Neural progenitor cell (in vitro differentiated cells): ENCODE measurements at regions not wholly inside any gene's neighbourhood (a gene's known extent, or its start where the extent isn't known, plus 50 kb on each side); places are given as distances from the start of the nearest gene placed in this dataset.

ENCODE experiments used
- DNase-seq: peaks from one replicate; pipeline ENCODE4 v3.0.0-alpha.2; 2016; ENCODE audit warnings: low spot score
- H2AFZ ChIP-seq: fragments of 200-600 bp; sonication (generic); replicated peaks from 2 replicates; pipeline ENCODE4 v1.6.1; 2016; ENCODE audit warnings: antibody characterized with exemption
- H3F3A ChIP-seq: fragments of 200-600 bp; sonication (generic); 2 replicates; pipeline ENCODE4 v1.6.1; 2016; ENCODE audit warnings: antibody characterized with exemption, low read depth
- H3K27ac ChIP-seq: fragments of 200-600 bp; sonication (generic); 2 replicates; pipeline ENCODE4 v1.5.1; 2016; ENCODE audit warnings: mild to moderate bottlenecking
- H3K27me3 ChIP-seq: fragments of 200-600 bp; sonication (generic); 2 replicates; pipeline ENCODE4 v1.6.1; 2016; ENCODE audit warnings: mild to moderate bottlenecking, moderate library complexity
- H3K36me3 ChIP-seq: fragments of 200-600 bp; sonication (generic); 2 replicates; pipeline ENCODE4 v1.5.1; 2016
- H3K4me1 ChIP-seq: fragments of 200-600 bp; sonication (generic); 2 replicates; pipeline ENCODE4 v1.6.1; 2016; ENCODE audit warnings: mixed run types
- H3K4me2 ChIP-seq: fragments of 200-600 bp; sonication (generic); 2 replicates; pipeline ENCODE4 v1.6.1; 2016
- H3K4me3 ChIP-seq: fragments of 200-600 bp; sonication (generic); 2 replicates; pipeline ENCODE4 v1.5.1; 2016
- H3K79me2 ChIP-seq: fragments of 200-600 bp; sonication (generic); 2 replicates; pipeline ENCODE4 v1.6.1; 2016; ENCODE audit warnings: low read depth
- H3K9ac ChIP-seq: fragments of 200-600 bp; sonication (generic); 2 replicates; pipeline ENCODE4 v1.6.1; 2016
- H3K9me3 ChIP-seq: fragments of 200-600 bp; sonication (generic); 2 replicates; pipeline ENCODE4 v1.5.1; 2016; ENCODE audit warnings: low read depth
- H4K20me1 ChIP-seq: fragments of 200-600 bp; sonication (generic); 2 replicates; pipeline ENCODE4 v1.6.1; 2016; ENCODE audit warnings: low read depth
- H3K27ac Mint-ChIP-seq: 3 replicates; pipeline ENCODE4 v1.8.0; 2021; ENCODE audit warnings: mixed read lengths
- H3K27me3 Mint-ChIP-seq: 2 replicates; pipeline ENCODE4 v1.8.0; 2022; ENCODE audit warnings: low read depth, mild to moderate bottlenecking, inconsistent platforms, moderate library complexity, mixed read lengths; ENCODE audit not compliant: insufficient read depth
- H3K36me3 Mint-ChIP-seq: 3 replicates; pipeline ENCODE4 v1.8.0; 2021; ENCODE audit warnings: mixed read lengths
- H3K4me1 Mint-ChIP-seq: 3 replicates; pipeline ENCODE4 v1.8.0; 2021; ENCODE audit warnings: mixed read lengths
- H3K4me3 Mint-ChIP-seq: 3 replicates; pipeline ENCODE4 v1.8.0; 2021; ENCODE audit warnings: mild to moderate bottlenecking, moderate library complexity, mixed read lengths
- H3K9me3 Mint-ChIP-seq: 3 replicates; pipeline ENCODE4 v1.8.0; 2020; ENCODE audit warnings: mixed read lengths
- CTCF ChIP-seq: fragments of 200-600 bp; sonication (generic); IDR thresholded peaks from 2 replicates; pipeline ENCODE4 v1.5.1; 2017; ENCODE audit warnings: antibody characterized with exemption, mild to moderate bottlenecking
- EZH2 ChIP-seq: fragments of 200-600 bp; sonication (generic); IDR thresholded peaks from 2 replicates; pipeline ENCODE4 v1.6.1; 2017; ENCODE audit warnings: antibody characterized with exemption, mild to moderate bottlenecking, moderate library complexity
- EZH2phosphoT487 ChIP-seq: fragments of 200-600 bp; sonication (generic); IDR thresholded peaks from 2 replicates; pipeline ENCODE4 v1.6.1; 2017; ENCODE audit warnings: antibody characterized with exemption

GRCh38 chr4:93888308-93888707 lies 59.8 kb downstream of the ATOH1 start:
- no peaks in the 10 kb centered on the region for H3F3A ChIP-seq
- H3K4me2 ChIP-seq = no peak overlapping the region
- no peaks in the 10 kb centered on the region for H3K36me3 Mint-ChIP-seq
- no peak overlapping the region for H3K4me3 Mint-ChIP-seq
- no peak for DNase-seq
- no peaks in the 10 kb centered on the region for H3K4me1 Mint-ChIP-seq
- H3K9me3 ChIP-seq = no peaks in the 10 kb centered on the region
- no peak overlapping the region for H3K27ac ChIP-seq
- TF ChIP-seq EZH2phosphoT487 (no peak), EZH2 (no peak), CTCF (no peak)
- H3K36me3 ChIP-seq = no peaks in the 10 kb centered on the region
- H3K27ac Mint-ChIP-seq = no peak overlapping the region
- no peaks in the 10 kb centered on the region for H3K27me3 Mint-ChIP-seq
- H4K20me1 ChIP-seq = no peaks in the 10 kb centered on the region
- no peak overlapping the region for H2AFZ ChIP-seq
- no peaks in the 10 kb centered on the region for H3K79me2 ChIP-seq
- no peak overlapping the region for H3K4me3 ChIP-seq
- no peaks in the 10 kb centered on the region for H3K9me3 Mint-ChIP-seq
- no peaks in the 10 kb centered on the region for H3K4me1 ChIP-seq
- H3K9ac ChIP-seq = no peak overlapping the region
- H3K27me3 ChIP-seq = no peaks in the 10 kb centered on the region

GRCh38 chr4:93888768-93889167 lies 60.2 kb downstream of the ATOH1 start:
- no peaks in the 10 kb centered on the region for H3K27me3 Mint-ChIP-seq

GRCh38 chr4:93891244-93891643 lies 62.7 kb downstream of the ATOH1 start:
- no peaks in the 10 kb centered on the region for H3K9me3 ChIP-seq
- Mint-ChIP-seq H3K36me3 (no peaks in the 10 kb centered on the region), H3K4me1 (no peaks in the 10 kb centered on the region), H3K4me3 (no peak overlapping the region), H3K27me3 (no peaks in the 10 kb centered on the region), H3K27ac (no peak overlapping the region), H3K9me3 (no peaks in the 10 kb centered on the region)
- H3K27ac ChIP-seq = no peak overlapping the region
- H3F3A ChIP-seq = no peaks in the 10 kb centered on the region
- H3K4me2 ChIP-seq = no peak overlapping the region
- no peaks in the 10 kb centered on the region for H3K79me2 ChIP-seq
- no peaks in the 10 kb centered on the region for H3K4me1 ChIP-seq
- H3K36me3 ChIP-seq = no peaks in the 10 kb centered on the region
- H3K27me3 ChIP-seq = no peaks in the 10 kb centered on the region
- TF ChIP-seq CTCF (no peak), EZH2 (no peak)
- no peak for DNase-seq
- peak overlapping the region; percentile 17 for H2AFZ ChIP-seq
- no peak overlapping the region for H3K9ac ChIP-seq
- H4K20me1 ChIP-seq = no peaks in the 10 kb centered on the region
- H3K4me3 ChIP-seq = no peak overlapping the region

More at GRCh38 chr4:93888768-93889167, 60.2 kb downstream of the ATOH1 start:
- no peak for TF ChIP-seq EZH2phosphoT487
- TF ChIP-seq CTCF = no peak
- TF ChIP-seq EZH2 = no peak
- no peaks in the 10 kb centered on the region for H3F3A ChIP-seq
- H3K9ac ChIP-seq = no peak overlapping the region
- no peaks in the 10 kb centered on the region for H3K4me1 ChIP-seq
- no peaks in the 10 kb centered on the region for H3K36me3 ChIP-seq
- no peaks in the 10 kb centered on the region for H4K20me1 ChIP-seq
- no peaks in the 10 kb centered on the region for H3K27me3 ChIP-seq
- no peak for DNase-seq
- H3K36me3 Mint-ChIP-seq = no peaks in the 10 kb centered on the region
- no peaks in the 10 kb centered on the region for H3K9me3 Mint-ChIP-seq
- no peaks in the 10 kb centered on the region for H3K9me3 ChIP-seq
- no peak overlapping the region for H3K4me2 ChIP-seq
- H2AFZ ChIP-seq = no peak overlapping the region
- no peak overlapping the region for H3K27ac ChIP-seq
- H3K4me1 Mint-ChIP-seq = no peaks in the 10 kb centered on the region
- H3K79me2 ChIP-seq = no peaks in the 10 kb centered on the region
- no peak overlapping the region for H3K4me3 Mint-ChIP-seq
- H3K4me3 ChIP-seq = no peak overlapping the region
- H3K27ac Mint-ChIP-seq = no peak overlapping the region

GRCh38 chr4:93894995-93895394 lies 66.4 kb downstream of the ATOH1 start:
- peaks cover 4% of the 10 kb centered on the region for H3K4me1 ChIP-seq
- H3K4me3 Mint-ChIP-seq = no peak overlapping the region
- no peak for TF ChIP-seq CTCF
- TF ChIP-seq EZH2 = no peak
- no peak for TF ChIP-seq EZH2phosphoT487
- H3F3A ChIP-seq = no peaks in the 10 kb centered on the region
- no peaks in the 10 kb centered on the region for H3K27me3 ChIP-seq
- peaks cover 3% of the 10 kb centered on the region for H3K4me1 Mint-ChIP-seq
- no peak overlapping the region for H3K9ac ChIP-seq
- DNase-seq = no peak
- H3K9me3 Mint-ChIP-seq = no peaks in the 10 kb centered on the region
- no peaks in the 10 kb centered on the region for H3K9me3 ChIP-seq
- H2AFZ ChIP-seq = no peak overlapping the region
- H3K36me3 ChIP-seq = no peaks in the 10 kb centered on the region
- H3K4me2 ChIP-seq = no peak overlapping the region
- H3K36me3 Mint-ChIP-seq = no peaks in the 10 kb centered on the region
- H3K27me3 Mint-ChIP-seq = no peaks in the 10 kb centered on the region
- H4K20me1 ChIP-seq = no peaks in the 10 kb centered on the region
- no peaks in the 10 kb centered on the region for H3K79me2 ChIP-seq
- no peak overlapping the region for H3K4me3 ChIP-seq
- no peak overlapping the region for H3K27ac Mint-ChIP-seq
- H3K27ac ChIP-seq = no peak overlapping the region
